Upper lobe of left lung (tissue), 6 donors: ENCODE measurements at regions not wholly inside any gene's neighbourhood (a gene's known extent, or its start where the extent isn't known, plus 50 kb on each side); places are given as distances from the start of the nearest gene placed in this dataset.

Experiments used
- ATAC-seq, 2 donors: fragments of 200-7000 bp; cut with Tn5 transposase; one replicate each; pipeline ENCODE4 v1.9.1; 2022; ENCODE audit warnings: mild to moderate bottlenecking in 2 of 2, moderate library complexity in 2 of 2; ENCODE audit not compliant: low FRiP score in 2 of 2
- DNase-seq, 2 donors: peaks; one replicate each; pipeline ENCODE4 v3.0.0-alpha.2; 2019 to 2020
- H3K27ac ChIP-seq, 4 donors: fragments of 200-600 bp; sonication (generic); one replicate each; pipeline ENCODE4 v1.5.1; 2016 to 2019
- H3K27me3 ChIP-seq, 4 donors: fragments of 200-600 bp; sonication (generic); one replicate each; pipeline ENCODE4 v1.5.1; 2017 to 2019
- H3K36me3 ChIP-seq, 4 donors: fragments of 200-600 bp; sonication (generic); one replicate each; pipeline ENCODE4 v1.5.1; 2016 to 2019
- H3K4me1 ChIP-seq, 4 donors: fragments of 200-600 bp; sonication (generic); one replicate each; pipeline ENCODE4 v1.5.1; 2018 to 2019
- H3K4me3 ChIP-seq, 4 donors: fragments of 200-600 bp; sonication (generic); one replicate each; pipeline ENCODE4 v1.5.1; 2017 to 2019; ENCODE audit warnings: mild to moderate bottlenecking in 2 of 4, moderate library complexity in 1 of 4
- H3K9me3 ChIP-seq, 4 donors: fragments of 200-600 bp; sonication (generic); one replicate each; pipeline ENCODE4 v1.5.1; 2018 to 2019
- EP300 ChIP-seq, 4 donors: sonication (generic); formaldehyde crosslinking; IDR thresholded peaks; one replicate each; pipeline ENCODE4 v1.5.1; 2017; ENCODE audit warnings: antibody characterized with exemption in 4 of 4, control low read depth in 2 of 4
- POLR2A ChIP-seq, 4 donors: fragments of 450-650 bp; IDR thresholded peaks; one replicate each; pipeline ENCODE4 v1.5.1; 2016 to 2017; ENCODE audit warnings: antibody characterized with exemption in 4 of 4, mild to moderate bottlenecking in 2 of 4
- POLR2AphosphoS5 ChIP-seq, 2 donors: sonication (generic); formaldehyde crosslinking; IDR thresholded peaks; one replicate each; pipeline ENCODE4 v1.5.1; 2017; ENCODE audit warnings: antibody characterized with exemption in 2 of 2
- WGBS, 2 donors: methylation state at CpG; one replicate each; pipeline ENCODE4 v1.1.5; 2017 to 2018; 5-methylcytosine and 5-hydroxymethylcytosine counted together
- TF ChIP-seq, protein P1 (sequence below), 6 experiments: fragments of 450-650 bp in 4 of 6; fragments of 200-600 bp in 2 of 6; sonication (generic) in 2 of 6; IDR thresholded peaks; one replicate each; pipeline ENCODE4 v1.5.1; 2016 to 2019; ENCODE audit warnings: antibody characterized with exemption in 6 of 6
- donor health status: DM: no; HTN: no; CAD: no; lungs with moderate emphysema.
- donor health status: DM: no; HTN: yes; CAD: no; lungs with severe emphysema.

DNA sequence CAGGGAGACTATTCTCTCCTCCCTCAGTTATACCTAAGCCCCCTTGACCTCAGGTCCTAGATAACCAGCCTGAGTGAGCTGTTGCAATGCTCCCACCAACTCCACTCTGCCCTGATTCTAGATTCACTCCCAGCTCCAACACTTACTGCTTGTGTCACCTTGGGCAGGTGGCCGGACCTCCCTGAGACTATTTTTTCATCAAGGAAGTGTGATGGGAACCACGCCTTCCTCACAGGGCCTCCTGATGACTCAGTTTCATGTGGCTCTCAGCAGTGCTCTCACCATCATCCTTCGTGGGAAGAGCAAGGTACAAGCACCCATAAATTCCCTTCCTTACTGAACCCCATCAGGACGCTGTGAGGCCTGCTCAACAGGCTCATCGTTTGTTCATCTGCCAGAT, 925.8 kb upstream of the ZNF722 start:
- ATAC-seq: no peak
- no peaks in the 10 kb centered on the region for H3K36me3 ChIP-seq
- 47 to 49% methylated on average over 5 of the region's 5 CpGs for WGBS, 2 donors
- H3K4me3 ChIP-seq: no peak overlapping the region
- DNase-seq: no peak
- H3K27me3 ChIP-seq: no peaks in the 10 kb centered on the region
- no peaks in the 10 kb centered on the region for H3K4me1 ChIP-seq
- H3K9me3 ChIP-seq: peaks cover 0 to 56% (median 9%) of the 10 kb centered on the region in 4 donors
- TF ChIP-seq EP300 (IDR thresholded peaks at IDR 0.05) (no peak), POLR2A (IDR thresholded peaks at IDR 0.05) (no peak), POLR2AphosphoS5 (IDR thresholded peaks at IDR 0.05) (no peak)
- TF ChIP-seq, protein P1, sequence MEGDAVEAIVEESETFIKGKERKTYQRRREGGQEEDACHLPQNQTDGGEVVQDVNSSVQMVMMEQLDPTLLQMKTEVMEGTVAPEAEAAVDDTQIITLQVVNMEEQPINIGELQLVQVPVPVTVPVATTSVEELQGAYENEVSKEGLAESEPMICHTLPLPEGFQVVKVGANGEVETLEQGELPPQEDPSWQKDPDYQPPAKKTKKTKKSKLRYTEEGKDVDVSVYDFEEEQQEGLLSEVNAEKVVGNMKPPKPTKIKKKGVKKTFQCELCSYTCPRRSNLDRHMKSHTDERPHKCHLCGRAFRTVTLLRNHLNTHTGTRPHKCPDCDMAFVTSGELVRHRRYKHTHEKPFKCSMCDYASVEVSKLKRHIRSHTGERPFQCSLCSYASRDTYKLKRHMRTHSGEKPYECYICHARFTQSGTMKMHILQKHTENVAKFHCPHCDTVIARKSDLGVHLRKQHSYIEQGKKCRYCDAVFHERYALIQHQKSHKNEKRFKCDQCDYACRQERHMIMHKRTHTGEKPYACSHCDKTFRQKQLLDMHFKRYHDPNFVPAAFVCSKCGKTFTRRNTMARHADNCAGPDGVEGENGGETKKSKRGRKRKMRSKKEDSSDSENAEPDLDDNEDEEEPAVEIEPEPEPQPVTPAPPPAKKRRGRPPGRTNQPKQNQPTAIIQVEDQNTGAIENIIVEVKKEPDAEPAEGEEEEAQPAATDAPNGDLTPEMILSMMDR (IDR thresholded peaks at IDR 0.05): no peak
- H3K27ac ChIP-seq: no peak overlapping the region

DNA sequence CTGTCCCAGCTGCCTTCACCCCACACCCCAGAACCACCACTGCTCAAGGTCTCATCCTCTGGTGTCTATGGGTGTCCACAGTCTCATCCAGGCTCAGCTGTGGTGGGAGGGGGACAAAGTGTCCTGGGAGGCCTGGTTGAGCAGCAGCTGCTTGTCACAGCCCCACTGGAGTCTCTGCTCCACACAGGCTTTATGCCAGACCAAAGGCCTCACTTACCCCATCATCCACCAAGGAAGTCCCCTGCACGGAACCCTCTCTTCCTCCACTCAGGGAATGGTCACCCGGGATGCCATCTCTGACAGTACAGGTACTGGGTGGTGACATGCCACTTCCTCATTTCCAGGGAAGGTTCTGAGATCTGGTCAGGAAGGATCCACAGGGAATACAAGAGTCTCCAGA, 925.4 kb upstream of the ZNF722 start:
- ATAC-seq (no peak), DNase-seq (no peak)
- no peaks in the 10 kb centered on the region for H3K27me3 ChIP-seq
- H3K9me3 ChIP-seq: peaks cover 0 to 56% (median 8%) of the 10 kb centered on the region in 4 donors
- H3K27ac ChIP-seq: no peak overlapping the region
- H3K36me3 ChIP-seq: no peaks in the 10 kb centered on the region
- 100% methylated on average over 2 of the region's 2 CpGs; no CpG with 5 or more reads in 1 of the 2 donors for WGBS, 2 donors
- no peak overlapping the region for H3K4me3 ChIP-seq
- H3K4me1 ChIP-seq: no peaks in the 10 kb centered on the region
- TF ChIP-seq, protein P1 (IDR thresholded peaks at IDR 0.05): no peak
- TF ChIP-seq POLR2AphosphoS5 (IDR thresholded peaks at IDR 0.05) (no peak), EP300 (IDR thresholded peaks at IDR 0.05) (no peak), POLR2A (IDR thresholded peaks at IDR 0.05) (no peak)

DNA sequence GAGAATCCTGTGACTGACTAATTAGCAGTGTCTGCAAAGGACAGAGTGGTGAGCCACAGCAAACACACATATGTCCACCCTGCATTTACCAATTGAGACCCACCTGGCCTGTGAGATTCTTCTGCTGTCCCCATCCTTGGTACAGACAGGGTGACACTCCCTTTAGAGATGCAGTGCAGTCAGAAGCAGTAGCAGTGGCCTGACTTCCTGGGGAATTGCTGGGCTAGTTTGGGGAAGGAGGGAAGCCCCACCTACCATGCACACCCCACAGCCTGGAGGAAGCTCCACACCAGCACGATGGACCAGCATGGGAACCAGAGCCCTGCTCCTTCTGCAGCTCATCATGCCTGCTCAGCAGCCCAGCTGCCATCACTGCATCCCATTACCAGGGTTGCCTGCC, 924.9 kb upstream of the ZNF722 start:
- 91% methylated on average over 1 of the region's 1 CpG; no CpG with 5 or more reads in 1 of the 2 donors for WGBS, 2 donors
- no peak for DNase-seq
- no peak for ATAC-seq

DNA sequence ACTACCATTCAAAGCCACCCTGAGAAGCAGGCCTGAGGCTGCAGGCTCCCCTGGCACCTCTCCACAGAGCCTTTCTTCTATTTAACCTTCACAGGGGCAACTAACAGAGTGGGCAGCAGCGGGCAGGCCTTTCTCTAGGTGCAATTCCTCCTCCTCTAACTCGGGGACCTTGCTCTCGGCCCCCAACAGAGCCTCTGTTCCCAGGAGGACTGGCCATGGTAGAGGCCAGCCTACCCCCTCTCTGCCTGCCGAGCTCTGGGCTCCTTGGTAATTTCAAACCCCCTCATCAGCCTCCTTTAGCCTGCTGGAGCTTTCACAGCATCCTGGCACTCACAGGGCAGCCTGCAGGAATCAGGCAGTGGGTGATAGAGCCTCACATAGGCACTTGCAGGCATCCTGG, 920.8 kb upstream of the ZNF722 start:
- WGBS, 2 donors: 32 to 52% methylated on average over 4 of the region's 4 CpGs
- no peak overlapping the region for H3K4me3 ChIP-seq
- no peaks in the 10 kb centered on the region for H3K4me1 ChIP-seq
- no peaks in the 10 kb centered on the region for H3K36me3 ChIP-seq
- H3K27ac ChIP-seq: no peak overlapping the region
- no peaks in the 10 kb centered on the region for H3K27me3 ChIP-seq
- peaks cover 0 to 66% (median 11%) of the 10 kb centered on the region in 4 donors for H3K9me3 ChIP-seq
- TF ChIP-seq POLR2A (IDR thresholded peaks at IDR 0.05) (no peak), POLR2AphosphoS5 (IDR thresholded peaks at IDR 0.05) (no peak), EP300 (IDR thresholded peaks at IDR 0.05) (no peak)
- TF ChIP-seq, protein P1 (IDR thresholded peaks at IDR 0.05): no peak
- DNase-seq: no peak
- no peak for ATAC-seq

More for the DNA sequence above, 924.9 kb upstream of the ZNF722 start:
- no peaks in the 10 kb centered on the region for H3K36me3 ChIP-seq
- no peak overlapping the region for H3K27ac ChIP-seq
- H3K4me3 ChIP-seq: no peak overlapping the region
- no peaks in the 10 kb centered on the region for H3K4me1 ChIP-seq
- peaks cover 0 to 56% (median 6%) of the 10 kb centered on the region in 4 donors for H3K9me3 ChIP-seq
- TF ChIP-seq EP300 (IDR thresholded peaks at IDR 0.05) (no peak), POLR2A (IDR thresholded peaks at IDR 0.05) (no peak), POLR2AphosphoS5 (IDR thresholded peaks at IDR 0.05) (no peak)
- TF ChIP-seq, protein P1 (IDR thresholded peaks at IDR 0.05): no peak
- H3K27me3 ChIP-seq: no peaks in the 10 kb centered on the region

DNA sequence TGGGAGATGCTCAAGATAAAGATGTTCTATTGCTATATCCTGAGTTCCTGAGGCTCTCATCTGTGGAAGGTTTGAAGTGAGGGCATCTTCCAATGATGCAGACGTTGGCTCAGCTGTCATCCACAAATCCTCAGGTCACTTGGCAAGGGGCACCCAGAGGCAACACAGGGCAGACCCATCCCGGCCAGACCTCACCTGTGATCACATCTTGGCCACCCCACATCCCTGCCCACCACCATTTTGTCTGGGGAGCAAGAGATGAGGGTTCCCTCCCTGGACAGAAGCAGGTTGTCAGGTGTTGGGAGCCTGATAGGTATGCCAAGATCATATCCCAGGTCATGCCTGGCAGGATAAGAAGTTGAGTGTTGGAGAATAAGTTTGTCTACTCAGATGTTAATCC, 918.2 kb upstream of the ZNF722 start:
- no peak for TF ChIP-seq EP300 (IDR thresholded peaks at IDR 0.05)
- no peak for TF ChIP-seq POLR2A (IDR thresholded peaks at IDR 0.05)
- no peaks in the 10 kb centered on the region for H3K27me3 ChIP-seq
- H3K4me3 ChIP-seq: no peak overlapping the region
- peaks cover 0 to 73% (median 13%) of the 10 kb centered on the region in 4 donors for H3K9me3 ChIP-seq
- DNase-seq: no peak
- no peaks in the 10 kb centered on the region for H3K36me3 ChIP-seq
- 0 to 11% methylated on average over 1 to 2 of the region's 2 CpGs for WGBS, 2 donors
- no peak overlapping the region for H3K27ac ChIP-seq
- ATAC-seq: no peak
- H3K4me1 ChIP-seq: no peaks in the 10 kb centered on the region
